IMR-90 (cell line): ENCODE measurements at regions not wholly inside any gene's neighbourhood (a gene's known extent, or its start where the extent isn't known, plus 50 kb on each side); places are given as distances from the start of the nearest gene placed in this dataset.

Experiments
- ATAC-seq: fragments of 200-7000 bp; cut with Tn5 transposase; 2 replicates; pipeline ENCODE4 v1.9.1; 2020; ENCODE audit warnings: low read depth, mild to moderate bottlenecking, moderate library complexity
- BruUV-seq: library from RNA; stranded (reverse); fragments of 400-500 nt; replicated peaks from 2 replicates; lab custom pipeline; 2021; lab: Mats Ljungman, UMichigan
- CTCF ChIA-PET: fragments of 300-600 bp; formaldehyde crosslinking; extraction: SDS; loops from one replicate; lab custom pipeline; 2021; ENCODE audit warnings: antibody characterized with exemption; lab: Yijun Ruan, JAX
- POLR2A ChIA-PET: fragments of 300-600 bp; sonication (Branson Sonifier 250); formaldehyde crosslinking; loops from one replicate; lab custom pipeline; 2022; ENCODE audit warnings: antibody characterized with exemption; ENCODE audit not compliant: unreplicated experiment; lab: Charles Lee
- DNase-seq: peaks from one replicate; pipeline ENCODE4 v3.0.0; 2013
- H2AFZ ChIP-seq: replicated peaks from 2 replicates; pipeline ENCODE3; 2013; ENCODE audit warnings: low read length, mild to moderate bottlenecking; ENCODE audit not compliant: poor library complexity
- H2AK5ac ChIP-seq: 2 replicates; pipeline ENCODE4 v1.6.1; 2013; ENCODE audit warnings: low read depth, low read length, inconsistent platforms
- H2AK9ac ChIP-seq: replicated peaks from 2 replicates; pipeline ENCODE3; 2013; ENCODE audit warnings: mild to moderate bottlenecking, low read depth, low read length, moderate library complexity; ENCODE audit not compliant: poor library complexity
- H2BK120ac ChIP-seq: 2 replicates; pipeline ENCODE4 v1.6.1; 2013; ENCODE audit warnings: low read depth, low read length, inconsistent platforms
- H2BK15ac ChIP-seq: 3 replicates; pipeline ENCODE4 v1.6.1; 2013; ENCODE audit warnings: low read depth, low read length, inconsistent platforms
- H2BK20ac ChIP-seq: 2 replicates; pipeline ENCODE4 v1.6.1; 2013; ENCODE audit warnings: low read depth, mild to moderate bottlenecking, inconsistent platforms, low read length, moderate library complexity
- H2BK5ac ChIP-seq: 2 replicates; pipeline ENCODE4 v1.6.1; 2013; ENCODE audit warnings: mild to moderate bottlenecking, low read depth, low read length, inconsistent platforms; ENCODE audit not compliant: poor library complexity, severe bottlenecking
- H3K14ac ChIP-seq: replicated peaks from 2 replicates; pipeline ENCODE4 v1.6.1; 2013; ENCODE audit warnings: low read depth, low read length, inconsistent platforms
- H3K18ac ChIP-seq: 2 replicates; pipeline ENCODE4 v1.6.1; 2013; ENCODE audit warnings: low read depth, low read length, control low read depth
- H3K23ac ChIP-seq: 2 replicates; pipeline ENCODE4 v1.6.1; 2013; ENCODE audit warnings: low read depth, low read length, inconsistent platforms
- H3K27ac ChIP-seq: 2 replicates; pipeline ENCODE4 v1.5.1; 2013; ENCODE audit warnings: mild to moderate bottlenecking, control low read depth, low read length; ENCODE audit not compliant: insufficient read depth
- H3K27me3 ChIP-seq: 2 replicates; pipeline ENCODE4 v1.6.1; 2013; ENCODE audit warnings: low read length; ENCODE audit not compliant: control insufficient read depth, insufficient read depth
- H3K36me3 ChIP-seq: 2 replicates; pipeline ENCODE4 v1.6.1; 2013; ENCODE audit warnings: low read length, mixed read lengths; ENCODE audit not compliant: control insufficient read depth, insufficient read depth
- H3K4ac ChIP-seq: 2 replicates; pipeline ENCODE4 v1.6.1; 2013; ENCODE audit warnings: low read depth, low read length, inconsistent platforms
- H3K4me1 ChIP-seq: 2 replicates; pipeline ENCODE4 v1.6.1; 2013; ENCODE audit warnings: low read length, mixed read lengths; ENCODE audit not compliant: control insufficient read depth, insufficient read depth
- H3K4me2 ChIP-seq: 2 replicates; pipeline ENCODE4 v1.6.1; 2013; ENCODE audit warnings: low read depth, mild to moderate bottlenecking, control low read depth, low read length, moderate library complexity
- H3K4me3 ChIP-seq: 2 replicates; pipeline ENCODE4 v1.5.1; 2013; ENCODE audit warnings: low read depth, mild to moderate bottlenecking, control low read depth, low read length, moderate library complexity; ENCODE audit not compliant: insufficient read depth
- H3K56ac ChIP-seq: 2 replicates; pipeline ENCODE4 v1.6.1; 2013; ENCODE audit warnings: low read length, inconsistent platforms; ENCODE audit not compliant: insufficient read depth; ENCODE audit errors: extremely low read depth
- H3K79me1 ChIP-seq, 2 experiments: 2 replicates each; pipeline ENCODE4 v1.6.1; 2013; ENCODE audit warnings: low read length in 2 of 2, inconsistent platforms in 1 of 2, low read depth in 1 of 2
- H3K9ac ChIP-seq: 2 replicates; pipeline ENCODE4 v1.6.1; 2013; ENCODE audit warnings: low read depth, low read length, control low read depth
- H3K9me1 ChIP-seq: 2 replicates; pipeline ENCODE4 v1.6.1; 2013; ENCODE audit warnings: low read length, inconsistent platforms; ENCODE audit not compliant: insufficient read depth
- H3K9me3 ChIP-seq: 2 replicates; pipeline ENCODE4 v1.6.1; 2013; ENCODE audit warnings: low read length; ENCODE audit not compliant: control insufficient read depth, insufficient read depth
- H4K20me1 ChIP-seq: 2 replicates; pipeline ENCODE4 v1.6.1; 2013; ENCODE audit warnings: low read length, inconsistent platforms; ENCODE audit not compliant: insufficient read depth
- H4K5ac ChIP-seq: 2 replicates; pipeline ENCODE4 v1.6.1; 2013; ENCODE audit warnings: mild to moderate bottlenecking, low read depth, low read length, control low read depth
- H4K8ac ChIP-seq, 2 experiments: 2 replicates each; pipeline ENCODE4 v1.6.1; 2013; ENCODE audit warnings: low read depth in 2 of 2, low read length in 2 of 2, control low read depth in 1 of 2, inconsistent platforms in 1 of 2
- H4K91ac ChIP-seq: 2 replicates; pipeline ENCODE4 v1.6.1; 2013; ENCODE audit warnings: low read depth, low read length, inconsistent platforms; ENCODE audit not compliant: insufficient read depth
- BHLHE40 ChIP-seq: fragments of 150-350 bp; IDR thresholded peaks from 2 replicates; pipeline ENCODE4 v1.6.1; 2016; ENCODE audit warnings: mild to moderate bottlenecking, low read depth, low read length
- CEBPB ChIP-seq: IDR thresholded peaks from 2 replicates; pipeline ENCODE4 v1.6.1; 2012; ENCODE audit warnings: low read depth, low read length, improper control_type of control experiment
- CHD1 ChIP-seq: IDR thresholded peaks from 2 replicates; pipeline ENCODE4 v1.6.1; 2012; ENCODE audit warnings: low read depth, low read length, improper control_type of control experiment
- CTCF ChIP-seq: conservative IDR thresholded peaks from 2 replicates; pipeline ENCODE4 v1.5.1; 2012; ENCODE audit warnings: mild to moderate bottlenecking, low read depth, low read length, improper control_type of control experiment
- ELK1 ChIP-seq: fragments of 150-350 bp; IDR thresholded peaks from 2 replicates; pipeline ENCODE4 v1.6.1; 2016; ENCODE audit warnings: low read depth, mild to moderate bottlenecking, low read length, moderate library complexity, borderline replicate concordance
- FOS ChIP-seq: fragments of 150-350 bp; IDR thresholded peaks from 2 replicates; pipeline ENCODE4 v1.6.1; 2016; ENCODE audit warnings: low read depth, low read length
- MAFK ChIP-seq: IDR thresholded peaks from 2 replicates; pipeline ENCODE4 v1.6.1; 2012; ENCODE audit warnings: low read depth, low read length, improper control_type of control experiment
- MAZ ChIP-seq: IDR thresholded peaks from 2 replicates; pipeline ENCODE4 v1.6.1; 2012; ENCODE audit warnings: low read depth, mild to moderate bottlenecking, low read length, improper control_type of control experiment, moderate library complexity, borderline replicate concordance
- MXI1 ChIP-seq: IDR thresholded peaks from 2 replicates; pipeline ENCODE4 v1.6.1; 2012; ENCODE audit warnings: low read depth, mild to moderate bottlenecking, low read length, moderate library complexity, borderline replicate concordance
- NFE2L2 ChIP-seq: fragments of 150-350 bp; IDR thresholded peaks from 2 replicates; pipeline ENCODE4 v1.6.1; 2016; ENCODE audit warnings: low read depth, mild to moderate bottlenecking, low read length
- POLR2A ChIP-seq: IDR thresholded peaks from 2 replicates; pipeline ENCODE4 v1.6.1; 2012; ENCODE audit warnings: mild to moderate bottlenecking, low read depth, low read length
- RAD21 ChIP-seq: IDR thresholded peaks from 2 replicates; pipeline ENCODE4 v1.6.1; 2012; ENCODE audit warnings: low read length, improper control_type of control experiment
- RCOR1 ChIP-seq: IDR thresholded peaks from 2 replicates; pipeline ENCODE4 v1.6.1; 2012; ENCODE audit warnings: mild to moderate bottlenecking, low read length, improper control_type of control experiment; ENCODE audit not compliant: insufficient replicate concordance
- RFX5 ChIP-seq: IDR thresholded peaks from 2 replicates; pipeline ENCODE4 v1.8.0; 2012; ENCODE audit warnings: low read depth, mild to moderate bottlenecking, low read length, moderate library complexity
- SMC3 ChIP-seq: fragments of 150-350 bp; IDR thresholded peaks from 2 replicates; pipeline ENCODE4 v1.6.1; 2016; ENCODE audit warnings: low read depth, mild to moderate bottlenecking, antibody characterized with exemption, low read length, moderate library complexity
- USF2 ChIP-seq: fragments of 150-350 bp; IDR thresholded peaks from 2 replicates; pipeline ENCODE4 v1.6.1; 2017; ENCODE audit warnings: mild to moderate bottlenecking, antibody characterized with exemption, low read length, low read depth
- WGBS, 2 experiments: methylation state at CpG; one replicate each; pipeline versions ENCODE4 v1.1.5 to v1.1.7; 2013; ENCODE audit warnings: missing lambda C conversion rate in 2 of 2; ENCODE audit not compliant: insufficient read length in 1 of 2; ENCODE audit errors: extremely low coverage in 2 of 2; 5-methylcytosine and 5-hydroxymethylcytosine counted together
- dilution Hi-C: fragments of 300-500 bp; cut with HindIII; formaldehyde crosslinking; loops from one replicate; pipeline ENCODE4 v1.14.3; 2018; ENCODE audit warnings: low sequenced_read_pairs; ENCODE audit not compliant: unreplicated experiment
- in situ Hi-C: fragments of 300-500 bp; cut with MboI; formaldehyde crosslinking; loops from 3 replicates; pipeline ENCODE4 v1.14.3; 2019; ENCODE audit warnings: low sequenced_read_pairs, inconsistent platforms, mixed read lengths
- intact Hi-C: fragments of 100-400 bp; cut with micrococcal nuclease; formaldehyde crosslinking; loops from 2 replicates; pipeline ENCODE4 v1.10.0; 2022

- Histone ChIP-seq H2AK5ac (no peak overlapping the region), H4K5ac (no peak overlapping the region), H3K56ac (no peak overlapping the region), H2BK15ac (no peak overlapping the region), H2AK9ac (no peak overlapping the region), H3K4me2 (no peak overlapping the region), H2BK5ac (no peak overlapping the region), H2BK20ac (no peak overlapping the region), H4K8ac (no peak overlapping the region), H4K20me1 (no peaks in the 10 kb centered on the region), H3K4me3 (no peak overlapping the region), H3K18ac (no peak overlapping the region), H2BK120ac (no peak overlapping the region), H3K9me3 (no peaks in the 10 kb centered on the region), H3K9me1 (0 out of 2 replicates have a peak, but pooled peaks cover 4% of the 10 kb centered on the region), H3K79me1 (no peaks in the 10 kb centered on the region), H3K27me3 (0 out of 2 replicates have a peak, but pooled peaks cover 2% of the 10 kb centered on the region), H4K91ac (no peak overlapping the region), H2AFZ (no peak overlapping the region), H3K27ac (no peak overlapping the region), H3K4ac (no peak overlapping the region), H3K23ac (no peak overlapping the region), H3K4me1 (peaks cover 4% of the 10 kb centered on the region; the same call in 1 of the 2 replicates), H3K9ac (no peak overlapping the region), H3K14ac (no peak overlapping the region), H3K36me3 (no peaks in the 10 kb centered on the region)
- intact Hi-C loops, result no loop called here
- no TSS peak for BruUV-seq
- DNase-seq (no peak), ATAC-seq (no peak)
- ChIA-PET POLR2A (no interaction called here), CTCF (no interaction called here)
- no CpG with 5 or more reads among the region's 5 CpGs for WGBS, 2 experiments
- dilution Hi-C loops, result no loop called here
- TF ChIP-seq FOS (no peak), RAD21 (no peak), BHLHE40 (no peak), USF2 (no peak), NFE2L2 (no peak), MAZ (no peak), CHD1 (no peak), RFX5 (no peak), RCOR1 (no peak), POLR2A (no peak), CTCF (no peak), MAFK (no peak), SMC3 (no peak), CEBPB (no peak), MXI1 (no peak), ELK1 (no peak)
- in situ Hi-C loops, result no loop called here
These were observed 123.9 kb downstream of the BAMBI start for GRCh38 chr10:28801247-28801646.
